Esophagus squamous epithelium (tissue), 5 donors: ENCODE measurements at regions not wholly inside any gene's neighbourhood (a gene's known extent, or its start where the extent isn't known, plus 50 kb on each side); places are given as distances from the start of the nearest gene placed in this dataset.

Experiments
- DNase-seq: peaks from one replicate; lab custom pipeline; 2025; lab: John Stamatoyannopoulos, UW
- H3K27ac ChIP-seq, 4 donors: fragments of 200-600 bp; sonication (generic); one replicate each; pipeline ENCODE4 v1.5.1; 2016 to 2019; ENCODE audit warnings: mild to moderate bottlenecking in 1 of 4
- H3K27me3 ChIP-seq, 4 donors: fragments of 200-600 bp; sonication (generic); 1 replicate in 3 of 4; 2 replicates in 1 of 4; pipeline versions ENCODE4 v1.5.1 to v1.6.0; 2017 to 2021; ENCODE audit warnings: antibody characterized with exemption in 1 of 4
- H3K36me3 ChIP-seq, 3 donors: fragments of 200-600 bp; sonication (generic); one replicate each; pipeline ENCODE4 v1.5.1; 2016 to 2019
- H3K4me1 ChIP-seq, 3 donors: fragments of 200-600 bp; sonication (generic); one replicate each; pipeline ENCODE4 v1.5.1; 2017 to 2019
- H3K4me3 ChIP-seq, 4 donors: fragments of 200-600 bp; sonication (generic); 1 replicate in 3 of 4; 2 replicates in 1 of 4; pipeline ENCODE4 v1.5.1; 2016 to 2019; ENCODE audit warnings: mild to moderate bottlenecking in 2 of 4, moderate library complexity in 1 of 4
- H3K9me3 ChIP-seq, 3 donors: fragments of 200-600 bp; sonication (generic); one replicate each; pipeline ENCODE4 v1.5.1; 2016 to 2019
- POLR2A ChIP-seq, 4 donors: fragments of 450-650 bp; IDR thresholded peaks; one replicate each; pipeline ENCODE4 v1.6.1; 2017; ENCODE audit warnings: antibody characterized with exemption in 4 of 4, mild to moderate bottlenecking in 4 of 4, moderate library complexity in 3 of 4
- WGBS, 2 donors: methylation state at CpG; one replicate each; pipeline ENCODE4 v1.1.5; 2018; 5-methylcytosine and 5-hydroxymethylcytosine counted together
- intact Hi-C: fragments of 100-400 bp; cut with DNase I; formaldehyde crosslinking; loops from one replicate; pipeline ENCODE4 v1.15.0; 2022
- TF ChIP-seq, protein P1 (sequence below), 6 experiments: fragments of 450-650 bp in 4 of 6; fragments of 200-600 bp in 2 of 6; sonication (generic) in 2 of 6; IDR thresholded peaks; one replicate each; pipeline ENCODE4 v1.5.1; 2016 to 2019; ENCODE audit warnings: antibody characterized with exemption in 6 of 6, mild to moderate bottlenecking in 4 of 6, moderate library complexity in 4 of 6
- donor health status: DM: yes; HTN: yes; CAD: no.

DNA sequence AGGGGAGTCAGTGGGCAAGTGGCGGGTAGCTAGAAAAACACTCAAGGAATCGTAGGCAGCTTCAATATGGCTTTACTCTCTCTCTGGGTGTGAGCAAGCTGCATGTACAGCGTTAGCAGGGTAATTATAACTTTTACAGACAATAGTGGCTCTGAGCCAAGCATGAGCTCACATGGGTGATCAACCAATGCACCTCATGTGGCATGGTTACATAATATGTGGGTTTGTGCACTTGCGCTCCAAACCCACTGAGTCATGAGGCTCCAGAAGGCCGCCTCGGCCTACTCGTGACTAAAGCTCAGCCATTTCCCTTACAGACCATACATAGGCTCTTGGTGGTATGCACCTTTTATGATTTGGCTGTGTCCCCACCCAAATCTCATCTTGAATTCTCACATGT lies 78.4 kb upstream of the FBXL4 start:
- Histone ChIP-seq H3K36me3 (no peaks in the 10 kb centered on the region), H3K4me3 (no peak overlapping the region), H3K9me3 (peaks cover 0 to 7% (median 0%) of the 10 kb centered on the region in 3 donors), H3K4me1 (no peaks in the 10 kb centered on the region), H3K27ac (no peak overlapping the region), H3K27me3 (no peaks in the 10 kb centered on the region)
- intact Hi-C loops, result no loop called here
- no peak for DNase-seq
- TF ChIP-seq POLR2A (IDR thresholded peaks at IDR 0.05), result no peak
- TF ChIP-seq, protein P1, sequence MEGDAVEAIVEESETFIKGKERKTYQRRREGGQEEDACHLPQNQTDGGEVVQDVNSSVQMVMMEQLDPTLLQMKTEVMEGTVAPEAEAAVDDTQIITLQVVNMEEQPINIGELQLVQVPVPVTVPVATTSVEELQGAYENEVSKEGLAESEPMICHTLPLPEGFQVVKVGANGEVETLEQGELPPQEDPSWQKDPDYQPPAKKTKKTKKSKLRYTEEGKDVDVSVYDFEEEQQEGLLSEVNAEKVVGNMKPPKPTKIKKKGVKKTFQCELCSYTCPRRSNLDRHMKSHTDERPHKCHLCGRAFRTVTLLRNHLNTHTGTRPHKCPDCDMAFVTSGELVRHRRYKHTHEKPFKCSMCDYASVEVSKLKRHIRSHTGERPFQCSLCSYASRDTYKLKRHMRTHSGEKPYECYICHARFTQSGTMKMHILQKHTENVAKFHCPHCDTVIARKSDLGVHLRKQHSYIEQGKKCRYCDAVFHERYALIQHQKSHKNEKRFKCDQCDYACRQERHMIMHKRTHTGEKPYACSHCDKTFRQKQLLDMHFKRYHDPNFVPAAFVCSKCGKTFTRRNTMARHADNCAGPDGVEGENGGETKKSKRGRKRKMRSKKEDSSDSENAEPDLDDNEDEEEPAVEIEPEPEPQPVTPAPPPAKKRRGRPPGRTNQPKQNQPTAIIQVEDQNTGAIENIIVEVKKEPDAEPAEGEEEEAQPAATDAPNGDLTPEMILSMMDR (IDR thresholded peaks at IDR 0.05), result no peak
- 78 to 79% methylated on average over 7 of the region's 7 CpGs for WGBS, 2 donors

DNA sequence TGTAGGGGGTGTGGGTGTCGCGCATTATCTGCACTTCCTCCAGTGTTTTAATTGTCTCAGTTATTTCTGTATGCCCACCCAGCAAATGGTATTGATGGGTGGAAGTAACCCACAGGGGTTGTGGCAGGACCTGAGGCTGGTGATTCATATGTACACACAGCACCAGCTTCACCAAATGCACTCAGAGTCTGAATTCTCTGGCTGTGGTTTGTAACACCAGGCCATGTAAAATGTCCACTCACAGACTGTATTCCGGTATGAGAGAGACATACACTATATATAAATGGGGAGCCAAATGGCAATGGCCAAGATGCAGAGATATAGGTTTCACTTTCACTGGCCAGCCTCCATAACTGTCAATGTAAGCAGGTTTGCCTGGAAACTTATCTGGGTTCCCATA lies 76.3 kb upstream of the FBXL4 start:
- WGBS, 2 donors, result 91% methylated on average over 3 of the region's 3 CpGs
- intact Hi-C loops, result no loop called here
- Histone ChIP-seq H3K4me1 (no peaks in the 10 kb centered on the region), H3K9me3 (peaks cover 0 to 7% (median 0%) of the 10 kb centered on the region in 3 donors), H3K4me3 (no peak overlapping the region), H3K36me3 (no peaks in the 10 kb centered on the region), H3K27ac (no peak overlapping the region), H3K27me3 (no peaks in the 10 kb centered on the region)
- DNase-seq, result no peak
- TF ChIP-seq POLR2A (IDR thresholded peaks at IDR 0.05), result no peak
- TF ChIP-seq, protein P1 (IDR thresholded peaks at IDR 0.05), result no peak

- intact Hi-C loops, result no loop called here
- Histone ChIP-seq H3K4me1 (no peaks in the 10 kb centered on the region), H3K4me3 (no peak overlapping the region), H3K9me3 (peaks cover 0 to 7% (median 0%) of the 10 kb centered on the region in 3 donors), H3K36me3 (no peaks in the 10 kb centered on the region), H3K27me3 (no peaks in the 10 kb centered on the region), H3K27ac (no peak overlapping the region)
- DNase-seq, result no peak
- WGBS, 2 donors, result 64 to 68% methylated on average over 4 to 7 of the region's 9 CpGs
- TF ChIP-seq POLR2A (IDR thresholded peaks at IDR 0.05), result no peak
- TF ChIP-seq, protein P1 (IDR thresholded peaks at IDR 0.05), result no peak
These were observed 74.4 kb upstream of the FBXL4 start for GRCh38 chr6:99022039-99022609.

DNA sequence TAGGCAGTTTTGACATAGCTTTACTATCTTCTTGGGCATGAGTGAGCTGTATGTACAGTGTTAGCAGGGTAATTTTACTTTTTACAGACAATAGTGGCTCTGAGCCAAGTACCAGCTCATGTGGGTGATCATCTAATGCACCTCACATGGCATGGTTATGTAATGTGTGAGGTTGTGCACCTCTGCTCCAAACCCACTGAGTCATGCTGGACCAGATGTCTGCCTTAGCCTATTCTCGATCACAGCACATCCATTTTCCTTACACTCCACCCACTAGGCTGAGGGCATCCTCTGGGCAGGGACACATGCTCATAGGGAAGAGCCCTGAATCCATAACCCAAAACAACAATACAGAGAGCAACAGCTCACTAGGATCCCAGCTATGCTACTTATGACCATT lies 71.6 kb upstream of the FBXL4 start:
- no peak for TF ChIP-seq POLR2A (IDR thresholded peaks at IDR 0.05)
- TF ChIP-seq, protein P1 (IDR thresholded peaks at IDR 0.05), result no peak
- H3K4me1 ChIP-seq, result no peaks in the 10 kb centered on the region
- no peaks in the 10 kb centered on the region for H3K36me3 ChIP-seq
- no peak overlapping the region for H3K27ac ChIP-seq
- H3K27me3 ChIP-seq, result no peaks in the 10 kb centered on the region
- H3K9me3 ChIP-seq, result no peaks in the 10 kb centered on the region
- DNase-seq, result no peak
- no peak overlapping the region for H3K4me3 ChIP-seq
- intact Hi-C loops, result no loop called here
- WGBS, 2 donors, result 60 to 76% methylated on average over 1 of the region's 1 CpG

DNA sequence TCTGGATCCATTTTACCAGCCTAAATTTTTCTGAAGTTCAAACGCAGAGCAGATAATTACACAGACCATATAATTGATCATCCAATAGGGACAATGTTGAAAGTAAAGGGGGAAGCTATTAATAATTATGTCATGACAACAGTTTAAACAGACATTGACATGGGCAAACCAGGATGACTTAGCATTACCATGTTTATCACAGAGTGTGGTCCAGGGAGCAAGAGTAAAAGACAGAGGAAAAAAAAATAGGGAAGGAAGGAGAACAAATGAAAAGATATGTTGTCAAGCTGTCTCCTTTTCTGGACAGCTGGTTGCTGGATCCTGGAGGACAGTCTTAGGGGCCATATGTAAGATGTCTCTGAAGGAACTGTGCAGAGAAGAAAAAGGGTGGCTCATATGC lies 69.4 kb upstream of the FBXL4 start:
- Histone ChIP-seq H3K4me1 (no peaks in the 10 kb centered on the region), H3K27ac (no peak overlapping the region), H3K9me3 (no peaks in the 10 kb centered on the region), H3K27me3 (no peaks in the 10 kb centered on the region), H3K4me3 (no peak overlapping the region), H3K36me3 (no peaks in the 10 kb centered on the region)
- TF ChIP-seq, protein P1 (IDR thresholded peaks at IDR 0.05), result no peak
- no peak for TF ChIP-seq POLR2A (IDR thresholded peaks at IDR 0.05)
- 53 to 75% methylated on average over 1 of the region's 1 CpG for WGBS, 2 donors
- intact Hi-C loops, result no loop called here
- DNase-seq, result no peak
